WI38 (cell line): ENCODE measurements at regions not wholly inside any gene's neighbourhood (a gene's known extent, or its start where the extent isn't known, plus 50 kb on each side); places are given as distances from the start of the nearest gene placed in this dataset.

Experiments used
- H3K4me3 ChIP-seq: 2 replicates; pipeline ENCODE4 v1.5.1; 2011; ENCODE audit warnings: low read depth, mild to moderate bottlenecking, control low read depth, low read length
- TF ChIP-seq, protein P1 (sequence below): IDR thresholded peaks from 2 replicates; pipeline ENCODE4 v1.5.1; 2012; ENCODE audit warnings: low read depth, mild to moderate bottlenecking, control low read depth, low read length

DNA sequence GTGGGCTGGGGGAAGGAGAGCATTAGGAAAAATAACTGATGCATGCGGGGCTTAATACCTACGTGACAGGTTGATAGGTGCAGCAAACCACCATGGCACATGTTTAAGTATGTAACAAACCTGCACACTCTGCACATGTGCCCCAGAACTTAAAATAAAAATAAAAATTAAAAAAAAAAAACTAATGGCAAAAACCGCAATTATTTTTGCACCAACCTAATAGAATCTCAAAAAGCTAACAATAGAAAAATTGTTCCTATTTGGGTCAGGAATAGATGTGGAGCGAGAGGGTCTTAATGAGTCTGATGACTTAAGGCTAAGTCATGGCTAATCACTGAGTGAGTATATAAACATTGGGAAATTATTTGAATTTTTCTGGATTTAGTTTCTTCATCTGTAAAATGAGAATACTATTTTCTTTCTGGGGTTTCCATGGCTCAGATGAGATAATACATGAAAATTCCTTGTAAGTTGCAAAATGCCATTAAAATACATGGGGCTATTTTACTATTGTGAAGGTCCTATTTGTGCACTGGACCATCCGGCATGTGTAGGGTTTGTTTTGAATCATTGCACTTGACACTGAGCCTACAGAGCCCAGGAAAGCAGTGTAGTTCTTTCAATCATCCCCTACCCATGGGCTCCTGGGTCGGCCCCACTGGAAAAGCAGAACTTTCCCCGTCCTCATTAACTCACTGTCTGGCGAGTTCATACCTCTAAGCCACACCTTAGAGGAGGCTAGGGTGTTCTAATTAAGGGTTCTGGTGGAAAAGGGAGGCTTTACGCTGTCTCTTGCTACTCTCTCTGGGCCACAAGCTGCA lies 164.1 kb upstream of the NTF3 start:
- no peak overlapping the region for H3K4me3 ChIP-seq
- TF ChIP-seq, protein P1, sequence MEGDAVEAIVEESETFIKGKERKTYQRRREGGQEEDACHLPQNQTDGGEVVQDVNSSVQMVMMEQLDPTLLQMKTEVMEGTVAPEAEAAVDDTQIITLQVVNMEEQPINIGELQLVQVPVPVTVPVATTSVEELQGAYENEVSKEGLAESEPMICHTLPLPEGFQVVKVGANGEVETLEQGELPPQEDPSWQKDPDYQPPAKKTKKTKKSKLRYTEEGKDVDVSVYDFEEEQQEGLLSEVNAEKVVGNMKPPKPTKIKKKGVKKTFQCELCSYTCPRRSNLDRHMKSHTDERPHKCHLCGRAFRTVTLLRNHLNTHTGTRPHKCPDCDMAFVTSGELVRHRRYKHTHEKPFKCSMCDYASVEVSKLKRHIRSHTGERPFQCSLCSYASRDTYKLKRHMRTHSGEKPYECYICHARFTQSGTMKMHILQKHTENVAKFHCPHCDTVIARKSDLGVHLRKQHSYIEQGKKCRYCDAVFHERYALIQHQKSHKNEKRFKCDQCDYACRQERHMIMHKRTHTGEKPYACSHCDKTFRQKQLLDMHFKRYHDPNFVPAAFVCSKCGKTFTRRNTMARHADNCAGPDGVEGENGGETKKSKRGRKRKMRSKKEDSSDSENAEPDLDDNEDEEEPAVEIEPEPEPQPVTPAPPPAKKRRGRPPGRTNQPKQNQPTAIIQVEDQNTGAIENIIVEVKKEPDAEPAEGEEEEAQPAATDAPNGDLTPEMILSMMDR = no peak

DNA sequence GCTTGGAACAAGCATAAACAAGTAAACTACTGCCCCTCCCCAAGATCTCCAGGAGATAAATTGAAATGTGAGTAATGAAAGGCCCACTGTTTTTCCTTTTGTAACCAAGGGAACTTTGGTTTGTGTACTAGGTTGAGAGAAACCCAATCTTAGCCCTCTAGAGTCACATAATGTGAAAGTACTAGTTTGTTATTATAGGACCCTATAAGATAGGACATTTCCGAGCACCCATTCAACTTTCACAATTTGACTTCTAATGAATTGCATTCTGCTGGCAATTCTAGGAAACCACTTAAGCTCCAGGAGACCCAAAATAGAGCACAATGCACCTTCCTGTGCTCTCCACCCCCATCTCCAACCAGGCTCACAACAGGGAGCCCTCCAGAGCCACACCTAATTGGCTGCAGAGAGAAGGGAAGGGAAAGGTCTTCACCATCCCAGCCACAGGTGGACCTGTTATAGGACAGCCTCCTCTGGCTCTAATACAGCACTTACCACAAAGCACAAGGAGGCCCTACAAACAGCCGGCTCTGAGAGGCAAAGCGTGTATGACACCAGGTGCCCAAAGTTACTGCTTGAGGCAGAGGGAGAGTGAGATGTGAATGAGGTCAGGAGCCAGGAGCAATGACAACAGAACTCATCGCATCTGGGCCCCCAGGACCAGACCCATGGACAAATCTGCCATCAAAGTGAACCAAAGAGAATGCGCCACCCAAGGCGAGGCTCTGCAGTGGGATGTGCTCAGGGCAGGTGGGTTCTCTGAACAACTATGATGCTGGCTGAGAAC lies 163.3 kb upstream of the NTF3 start:
- TF ChIP-seq, protein P1 = no peak
- H3K4me3 ChIP-seq = no peak overlapping the region

DNA sequence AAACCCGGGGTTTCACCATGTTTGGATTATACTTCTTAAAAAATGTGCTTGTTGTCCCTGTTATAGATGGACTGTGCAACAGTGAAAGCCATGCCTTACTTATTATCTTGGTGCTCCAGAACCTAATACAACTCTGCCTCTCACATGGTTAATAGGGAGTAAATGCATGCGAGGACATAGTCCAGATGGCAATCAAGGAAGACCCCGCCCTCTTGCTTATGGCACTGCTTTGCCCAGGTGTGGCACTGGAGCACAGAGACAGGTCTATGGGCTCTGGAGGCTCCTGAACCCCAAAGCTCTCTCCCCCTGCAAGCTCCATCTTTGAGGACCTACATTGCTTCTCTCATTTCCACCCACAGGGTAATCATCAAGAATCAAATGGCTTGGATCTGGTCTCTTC lies 162.1 kb upstream of the NTF3 start:
- H3K4me3 ChIP-seq = no peak overlapping the region
- TF ChIP-seq, protein P1 = no peak

DNA sequence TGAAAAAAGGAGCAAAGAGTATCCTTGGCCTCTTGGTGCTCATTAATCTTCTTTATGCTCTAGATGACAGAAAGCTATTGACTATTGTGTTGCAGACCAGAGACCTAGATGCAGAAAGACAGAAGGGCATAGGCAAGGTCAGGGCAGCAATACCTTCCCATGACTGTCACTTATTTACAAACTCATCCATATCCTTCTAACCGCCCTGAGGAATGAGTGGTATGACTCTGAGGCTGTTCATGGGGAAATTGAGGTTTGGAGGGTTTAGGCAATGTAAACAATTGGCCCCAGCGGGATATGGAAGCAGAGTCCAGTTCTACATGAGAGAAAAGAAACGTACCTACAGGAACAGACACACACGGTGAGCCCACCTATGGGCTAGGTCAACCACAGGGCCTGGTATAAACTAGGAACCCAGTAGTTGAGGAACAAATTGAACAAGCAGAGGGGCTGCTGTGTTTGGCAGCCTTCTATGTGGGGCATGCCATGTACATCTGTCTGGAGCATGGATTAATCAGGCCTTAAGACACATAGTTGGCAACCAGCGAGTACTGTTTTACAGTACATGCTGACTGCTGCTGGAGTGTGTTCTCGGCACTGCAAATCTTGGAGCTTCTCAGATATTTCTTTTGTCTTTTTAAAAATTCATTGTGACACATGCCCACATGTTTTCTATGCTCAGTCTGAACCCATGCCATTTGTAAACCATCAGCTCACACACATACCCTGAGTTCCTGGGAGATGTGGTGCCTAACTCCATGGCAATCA lies 159.7 kb upstream of the NTF3 start:
- TF ChIP-seq, protein P1 = no peak

DNA sequence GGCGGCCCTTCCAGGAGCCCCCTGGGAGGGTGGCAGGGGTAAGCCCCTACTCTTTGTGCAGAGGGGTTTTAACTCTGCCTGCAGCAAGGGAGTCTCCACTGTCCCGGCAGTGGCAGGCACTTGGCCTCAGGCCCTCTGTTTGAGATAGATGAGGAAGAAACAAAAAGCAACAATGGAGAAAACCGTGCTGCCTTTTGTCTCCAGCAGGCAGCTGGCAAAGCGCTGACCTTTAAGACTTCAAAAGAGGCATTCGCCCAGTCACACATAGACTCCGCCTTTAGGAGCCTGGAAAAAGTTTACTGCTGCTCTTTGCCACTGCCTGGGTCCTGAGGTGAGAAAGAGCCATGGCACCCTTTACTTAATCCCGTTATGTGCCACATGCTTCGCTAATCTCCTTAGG lies 158.2 kb upstream of the NTF3 start:
- no peak overlapping the region for H3K4me3 ChIP-seq

More for the DNA sequence above, 159.7 kb upstream of the NTF3 start:
- H3K4me3 ChIP-seq = no peak overlapping the region

DNA sequence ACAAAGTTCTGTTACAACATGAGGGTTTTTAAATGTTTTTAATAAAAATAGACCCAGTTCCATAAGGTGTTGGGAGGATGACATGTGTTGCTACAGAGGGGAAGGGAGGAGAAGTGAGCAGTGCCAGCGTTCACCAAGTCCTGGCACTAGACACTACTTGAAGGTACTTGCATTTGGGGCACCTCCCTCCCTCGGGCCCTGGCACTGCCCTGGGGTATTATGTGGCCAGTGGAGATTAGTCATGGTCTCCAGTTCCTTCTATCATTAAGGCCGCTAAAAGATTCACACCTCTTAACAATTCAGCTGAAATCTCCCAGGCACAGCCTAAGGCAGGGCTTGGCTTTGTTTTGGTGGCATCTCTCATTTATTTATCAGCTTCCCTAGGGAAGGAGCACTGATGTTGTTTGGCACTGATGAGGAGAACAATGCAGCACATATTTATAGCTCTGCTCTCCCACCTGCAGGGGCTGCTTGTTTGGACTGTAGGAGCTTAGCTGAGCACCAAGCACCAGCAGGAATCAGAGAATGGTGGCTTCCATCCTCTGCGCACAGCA lies 155.5 kb upstream of the NTF3 start:
- TF ChIP-seq, protein P1 = no peak
- H3K4me3 ChIP-seq = no peak overlapping the region

More for the DNA sequence above, 158.2 kb upstream of the NTF3 start:
- TF ChIP-seq, protein P1 = no peak
